ENCODE measurements at regions not wholly inside any gene's neighbourhood (a gene's known extent, or its start where the extent isn't known, plus 50 kb on each side); places are given as distances from the start of the nearest gene placed in this dataset.

GRCh38 chr13:73603646-73604045 lies 530.6 kb downstream of the KLF12 start:
- FAIRE-seq = no peak

GRCh38 chr13:73602295-73602694 lies 531.9 kb downstream of the KLF12 start:
- FAIRE-seq = no peak

- no peak for FAIRE-seq
These were observed 532.5 kb downstream of the KLF12 start for GRCh38 chr13:73601708-73602107.

GRCh38 chr13:73599232-73600128 lies 534.7 kb downstream of the KLF12 start:
- FAIRE-seq = no peak

- no peak for FAIRE-seq
These were observed 536.0 kb downstream of the KLF12 start for GRCh38 chr13:73598020-73598712.

GRCh38 chr13:73596382-73596781 lies 537.6 kb downstream of the KLF5 start:
- no peak for FAIRE-seq

- FAIRE-seq = no peak
These were observed 534.5 kb downstream of the KLF5 start for GRCh38 chr13:73593199-73593765.

GRCh38 chr13:73591861-73592260 lies 533.1 kb downstream of the KLF5 start:
- FAIRE-seq = no peak

- no peak for FAIRE-seq
These were observed 532.0 kb downstream of the KLF5 start for GRCh38 chr13:73590795-73591194.

- no peak for FAIRE-seq
These were observed 526.4 kb downstream of the KLF5 start for GRCh38 chr13:73585236-73585635.

GRCh38 chr13:73583331-73583730 lies 524.5 kb downstream of the KLF5 start:
- FAIRE-seq = no peak

- no peak for FAIRE-seq
These were observed 521.9 kb downstream of the KLF5 start for GRCh38 chr13:73580513-73581267.

GRCh38 chr13:73579574-73580274 lies 520.9 kb downstream of the KLF5 start:
- FAIRE-seq = no peak

- no peak for FAIRE-seq
These were observed 519.6 kb downstream of the KLF5 start for GRCh38 chr13:73578251-73578875.

GRCh38 chr13:73576291-73576690 lies 517.5 kb downstream of the KLF5 start:
- FAIRE-seq = no peak

- no peak for FAIRE-seq
These were observed 514.0 kb downstream of the KLF5 start for GRCh38 chr13:73572824-73573223.

- no peak for FAIRE-seq
These were observed 512.6 kb downstream of the KLF5 start for GRCh38 chr13:73571376-73571775.

GRCh38 chr13:73556902-73557301 lies 498.1 kb downstream of the KLF5 start:
- FAIRE-seq = no peak

- no peak for FAIRE-seq
These were observed 497.3 kb downstream of the KLF5 start for GRCh38 chr13:73556128-73556527.

- no peak for FAIRE-seq
These were observed 492.9 kb downstream of the KLF5 start for GRCh38 chr13:73551736-73552135.

GRCh38 chr13:73549717-73550116 lies 490.9 kb downstream of the KLF5 start:
- no peak for FAIRE-seq

- FAIRE-seq = no peak
These were observed 489.6 kb downstream of the KLF5 start for GRCh38 chr13:73548449-73548848.
